ENCODE measurements at regions not wholly inside any gene's neighbourhood (a gene's known extent, or its start where the extent isn't known, plus 50 kb on each side); places are given as distances from the start of the nearest gene placed in this dataset.

DNA sequence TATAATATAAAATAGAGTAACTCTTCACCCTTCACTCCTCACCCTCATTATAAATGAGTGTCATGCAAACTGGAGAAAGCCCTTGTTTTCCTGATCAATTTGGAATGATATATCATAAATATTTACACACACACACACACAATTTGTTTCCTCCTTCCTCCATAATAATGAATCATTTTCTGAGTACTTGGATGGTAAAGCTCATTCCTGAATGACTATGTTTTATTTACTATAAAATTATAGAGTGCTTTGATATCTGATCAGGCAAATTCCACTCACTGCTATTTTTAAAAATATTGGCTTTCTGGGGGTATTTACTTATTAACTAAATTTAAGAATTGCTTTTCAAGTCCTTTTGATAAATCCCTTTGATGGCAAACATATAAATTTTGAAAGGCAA, 1125.5 kb upstream of the CNTNAP5 start:
- DNase-seq (no peak), ATAC-seq (no peak)
- POLR2A ChIA-PET, result no interaction called here
- H3K36me3 Mint-ChIP-seq (ENCODE audit: low read depth), result no peaks in the 10 kb centered on the region
- H3K9me3 Mint-ChIP-seq (ENCODE audit: insufficient read depth), result peaks cover 5% of the 10 kb centered on the region
- no peak overlapping the region for H3K27ac Mint-ChIP-seq
- H3K4me1 Mint-ChIP-seq (ENCODE audit: low read depth), result no peaks in the 10 kb centered on the region
- no peaks in the 10 kb centered on the region for H3K27me3 Mint-ChIP-seq (ENCODE audit: low read depth)
- no peak overlapping the region for H3K4me3 Mint-ChIP-seq
- CTCF ChIA-PET, result no interaction called here

DNA sequence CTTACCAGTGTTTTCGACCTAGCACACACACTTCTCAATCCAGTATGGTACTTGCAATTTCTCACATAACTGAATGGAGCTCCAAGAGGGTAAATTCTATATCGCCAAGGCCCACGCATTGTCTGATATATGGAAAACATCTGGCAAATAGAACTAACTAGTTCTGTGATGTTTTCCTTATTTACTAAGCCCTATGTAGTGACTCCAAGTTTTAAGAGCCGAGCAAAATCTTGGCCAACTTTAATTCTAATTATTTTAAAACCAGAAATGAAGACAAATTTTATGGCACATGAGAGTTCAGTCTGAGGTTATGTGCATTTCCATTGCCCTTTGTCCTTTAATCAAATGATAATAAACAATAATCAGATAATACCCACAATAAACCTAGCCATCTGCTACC, 1119.7 kb upstream of the CNTNAP5 start:
- H3K9me3 Mint-ChIP-seq (ENCODE audit: insufficient read depth), result no peaks in the 10 kb centered on the region
- H3K27ac Mint-ChIP-seq, result no peak overlapping the region
- DNase-seq, result no peak

DNA sequence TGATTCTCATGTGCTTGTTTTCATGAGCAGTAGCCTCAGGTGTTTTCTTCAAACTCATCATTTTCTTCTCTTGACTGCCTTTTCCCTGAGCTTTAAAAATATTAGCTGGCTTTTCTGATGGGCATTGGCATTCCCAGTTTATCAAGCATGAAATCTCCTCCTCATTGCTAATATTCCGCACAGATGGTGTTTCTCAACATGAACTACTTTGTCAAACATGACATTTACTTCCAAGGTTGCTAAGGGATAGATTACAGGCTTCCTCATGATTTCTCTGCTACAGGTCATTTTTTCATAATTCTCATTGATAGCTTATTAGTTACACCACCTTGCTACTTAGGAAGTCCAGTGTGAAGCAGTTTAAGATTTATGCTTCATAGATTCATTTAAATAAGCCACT, 1116.9 kb upstream of the CNTNAP5 start:
- Mint-ChIP-seq H3K9me3 (ENCODE audit: insufficient read depth) (no peaks in the 10 kb centered on the region), H3K27ac (no peak overlapping the region), H3K4me1 (ENCODE audit: low read depth) (no peaks in the 10 kb centered on the region), H3K36me3 (ENCODE audit: low read depth) (no peaks in the 10 kb centered on the region), H3K27me3 (ENCODE audit: low read depth) (no peaks in the 10 kb centered on the region), H3K4me3 (no peak overlapping the region)
- CTCF ChIA-PET, result no interaction called here
- POLR2A ChIA-PET, result no interaction called here
- DNase-seq (no peak), ATAC-seq (no peak)

More for the DNA sequence above, 1119.7 kb upstream of the CNTNAP5 start:
- no peaks in the 10 kb centered on the region for H3K27me3 Mint-ChIP-seq (ENCODE audit: low read depth)
- H3K4me3 Mint-ChIP-seq, result no peak overlapping the region
- CTCF ChIA-PET, result no interaction called here
- POLR2A ChIA-PET, result no interaction called here
- H3K36me3 Mint-ChIP-seq (ENCODE audit: low read depth), result no peaks in the 10 kb centered on the region
- no peak for ATAC-seq
- H3K4me1 Mint-ChIP-seq (ENCODE audit: low read depth), result no peaks in the 10 kb centered on the region

DNA sequence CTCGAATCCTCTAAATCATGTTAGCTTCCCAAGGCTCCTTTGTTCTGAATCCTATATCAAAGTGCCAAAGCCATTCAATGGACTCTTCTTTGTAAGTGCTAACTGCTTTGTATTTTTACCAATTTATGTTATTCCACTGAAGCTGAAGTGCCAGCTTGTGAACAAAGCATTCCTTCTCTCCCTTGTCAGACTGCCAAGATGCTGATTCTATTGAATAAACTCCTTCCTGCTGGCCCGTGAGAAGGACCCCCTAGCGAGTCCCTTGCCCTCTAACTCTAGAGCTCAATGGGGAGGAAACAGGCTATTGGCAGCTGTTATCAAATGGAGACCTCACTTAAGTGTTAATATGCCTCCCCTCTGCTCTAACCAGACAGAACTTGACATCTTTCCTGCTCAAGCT, 1097.9 kb upstream of the CNTNAP5 start:
- H3K4me1 Mint-ChIP-seq (ENCODE audit: low read depth), result no peaks in the 10 kb centered on the region
- no peaks in the 10 kb centered on the region for H3K27me3 Mint-ChIP-seq (ENCODE audit: low read depth)
- CTCF ChIA-PET, result no interaction called here
- H3K9me3 Mint-ChIP-seq (ENCODE audit: insufficient read depth), result peaks cover 5% of the 10 kb centered on the region
- H3K4me3 Mint-ChIP-seq, result no peak overlapping the region
- no peaks in the 10 kb centered on the region for H3K36me3 Mint-ChIP-seq (ENCODE audit: low read depth)
- POLR2A ChIA-PET, result no interaction called here
- ATAC-seq (no peak), DNase-seq (no peak)
- H3K27ac Mint-ChIP-seq, result no peak overlapping the region

DNA sequence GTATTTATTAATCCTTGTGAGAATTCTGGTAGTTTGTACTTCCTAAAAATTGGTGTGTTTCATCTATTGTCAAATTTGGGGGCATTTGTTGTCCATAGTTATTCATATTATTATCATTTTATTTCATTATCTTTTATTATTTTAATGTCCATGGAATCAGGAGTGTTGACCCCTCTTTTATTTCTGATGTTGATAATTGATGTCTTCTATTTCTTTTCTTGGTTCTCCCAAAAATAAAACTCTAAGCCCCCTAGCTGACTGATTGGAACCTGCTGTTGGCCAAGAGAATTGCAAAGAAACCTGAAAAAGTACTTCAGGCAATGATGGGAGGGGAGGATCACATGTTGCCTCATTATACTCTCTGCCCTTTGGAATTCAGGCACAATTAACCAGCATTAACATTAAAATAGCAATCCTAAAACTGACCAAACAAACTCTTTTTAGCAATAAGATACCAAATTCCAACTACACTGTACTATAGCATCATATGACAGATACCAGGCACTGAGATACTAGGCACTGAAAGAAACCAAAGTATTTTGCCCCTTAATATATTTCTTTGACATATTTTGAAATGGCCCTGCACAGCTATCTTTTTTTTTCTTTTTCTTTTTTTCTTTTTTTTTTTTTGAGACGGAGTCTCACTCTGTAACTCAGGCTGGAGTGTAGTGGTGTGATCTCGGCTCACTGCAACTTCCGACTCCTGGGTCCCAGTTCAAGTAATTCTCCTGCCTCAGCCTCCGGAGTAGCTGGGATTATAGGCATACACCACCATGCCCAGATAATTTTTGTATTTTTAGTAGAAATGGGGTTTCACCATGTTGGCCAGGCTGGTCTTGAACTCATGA, 1097.2 kb upstream of the CNTNAP5 start:
- Mint-ChIP-seq H3K4me1 (ENCODE audit: low read depth) (no peaks in the 10 kb centered on the region), H3K27ac (no peak overlapping the region), H3K27me3 (ENCODE audit: low read depth) (no peaks in the 10 kb centered on the region), H3K4me3 (no peak overlapping the region), H3K36me3 (ENCODE audit: low read depth) (no peaks in the 10 kb centered on the region), H3K9me3 (ENCODE audit: insufficient read depth) (peaks cover 5% of the 10 kb centered on the region)
- no peak for ATAC-seq
- ChIA-PET CTCF (no interaction called here), POLR2A (no interaction called here)
- DNase-seq, result no peak

DNA sequence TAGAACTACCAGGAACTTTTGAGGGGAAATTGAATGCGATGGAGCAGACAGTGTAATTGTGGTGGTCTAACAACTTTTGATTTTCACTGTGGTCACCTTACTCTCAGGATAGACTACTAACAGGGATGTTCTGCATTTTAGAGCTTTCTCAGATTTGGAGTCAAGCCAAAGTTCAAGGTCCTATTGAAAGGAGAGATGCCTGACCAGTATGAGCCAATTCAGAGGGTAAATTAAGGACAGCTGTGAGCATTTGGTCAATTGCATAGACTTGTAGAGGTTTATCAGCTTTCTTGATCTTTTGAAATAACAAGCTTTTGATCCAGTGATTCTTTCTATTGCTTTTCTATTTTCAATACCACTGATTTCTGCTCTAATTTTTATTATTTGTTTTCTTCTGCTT, 1095.7 kb upstream of the CNTNAP5 start:
- DNase-seq (no peak), ATAC-seq (no peak)
- POLR2A ChIA-PET, result no interaction called here
- Mint-ChIP-seq H3K27ac (no peak overlapping the region), H3K4me1 (ENCODE audit: low read depth) (no peaks in the 10 kb centered on the region), H3K36me3 (ENCODE audit: low read depth) (no peaks in the 10 kb centered on the region), H3K9me3 (ENCODE audit: insufficient read depth) (peaks cover 3% of the 10 kb centered on the region), H3K27me3 (ENCODE audit: low read depth) (no peaks in the 10 kb centered on the region), H3K4me3 (no peak overlapping the region)
- CTCF ChIA-PET, result no interaction called here

DNA sequence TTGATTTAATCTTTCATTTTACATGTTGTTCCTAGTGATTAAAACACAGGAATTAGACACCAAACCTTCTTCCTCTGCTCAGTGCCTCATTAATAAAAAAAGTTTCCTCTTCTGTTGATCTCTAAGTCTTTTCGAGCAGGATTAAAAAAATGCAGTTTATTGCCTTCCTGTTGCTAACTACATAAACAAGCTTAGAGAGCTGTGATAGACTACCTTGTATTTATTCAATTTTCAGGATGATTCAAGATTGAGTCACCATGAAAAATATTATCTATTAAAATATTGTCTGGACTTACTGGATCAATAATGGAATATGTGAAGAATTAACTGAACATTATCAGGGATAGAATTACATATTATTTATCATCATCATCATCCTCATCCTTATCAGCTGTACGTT, 1089.6 kb upstream of the CNTNAP5 start:
- no peak for DNase-seq
- no peaks in the 10 kb centered on the region for H3K36me3 Mint-ChIP-seq (ENCODE audit: low read depth)
- H3K4me1 Mint-ChIP-seq (ENCODE audit: low read depth), result no peaks in the 10 kb centered on the region
- peaks cover 17% of the 10 kb centered on the region for H3K9me3 Mint-ChIP-seq (ENCODE audit: insufficient read depth)
- H3K4me3 Mint-ChIP-seq, result no peak overlapping the region
- H3K27ac Mint-ChIP-seq, result no peak overlapping the region
- POLR2A ChIA-PET, result no interaction called here
- H3K27me3 Mint-ChIP-seq (ENCODE audit: low read depth), result no peaks in the 10 kb centered on the region
- no peak for ATAC-seq
- CTCF ChIA-PET, result no interaction called here

DNA sequence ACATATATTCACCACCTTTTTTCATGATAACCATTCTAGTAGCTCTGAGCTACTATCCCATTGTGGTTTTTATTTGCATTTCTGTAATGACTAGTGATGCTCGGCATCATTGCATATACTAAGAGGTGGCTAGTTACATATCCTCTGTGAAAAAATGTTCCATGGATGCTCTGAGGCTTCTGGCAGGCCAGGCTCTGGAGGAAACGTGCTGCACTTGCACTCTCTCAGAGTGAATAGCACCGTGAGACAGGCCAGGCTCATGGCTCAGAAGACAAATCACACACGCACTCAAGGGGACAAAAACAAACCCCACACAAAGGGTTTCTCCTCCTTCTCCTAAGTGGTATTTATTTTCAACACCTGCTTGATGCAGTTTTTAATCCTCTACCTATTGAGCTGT, 1085.3 kb upstream of the CNTNAP5 start:
- DNase-seq (no peak), ATAC-seq (no peak)
- CTCF ChIA-PET, result no interaction called here
- peaks cover 21% of the 10 kb centered on the region for H3K9me3 Mint-ChIP-seq (ENCODE audit: insufficient read depth)
- H3K27ac Mint-ChIP-seq, result no peak overlapping the region
- H3K36me3 Mint-ChIP-seq (ENCODE audit: low read depth), result no peaks in the 10 kb centered on the region
- no peaks in the 10 kb centered on the region for H3K27me3 Mint-ChIP-seq (ENCODE audit: low read depth)
- H3K4me1 Mint-ChIP-seq (ENCODE audit: low read depth), result no peaks in the 10 kb centered on the region
- H3K4me3 Mint-ChIP-seq, result no peak overlapping the region
- POLR2A ChIA-PET, result no interaction called here

DNA sequence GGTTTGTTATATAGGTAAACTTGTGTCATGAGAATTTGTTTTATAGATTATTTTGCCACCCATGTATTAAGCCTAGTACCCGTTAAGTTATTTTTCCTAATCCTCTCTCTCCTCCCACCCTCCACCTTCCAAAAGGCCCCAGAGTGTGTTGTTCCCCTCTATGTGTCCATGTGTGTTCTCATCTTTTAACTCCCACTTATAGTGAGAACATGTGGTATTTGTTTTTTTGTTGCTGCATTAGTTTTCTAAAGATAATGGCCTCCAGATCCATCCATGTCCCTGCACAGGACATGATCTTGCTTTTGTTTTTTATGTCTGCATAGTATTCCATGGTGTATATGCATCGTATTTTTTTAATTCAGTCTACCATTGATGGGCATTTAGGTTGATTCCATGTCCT, 1075.6 kb upstream of the CNTNAP5 start:
- CTCF ChIA-PET, result no interaction called here
- ATAC-seq, result no peak
- no peaks in the 10 kb centered on the region for H3K4me1 Mint-ChIP-seq (ENCODE audit: low read depth)
- H3K27me3 Mint-ChIP-seq (ENCODE audit: low read depth), result no peaks in the 10 kb centered on the region
- H3K36me3 Mint-ChIP-seq (ENCODE audit: low read depth), result no peaks in the 10 kb centered on the region
- no peak for DNase-seq
- peaks cover 20% of the 10 kb centered on the region for H3K9me3 Mint-ChIP-seq (ENCODE audit: insufficient read depth)
- POLR2A ChIA-PET, result no interaction called here
- no peak overlapping the region for H3K4me3 Mint-ChIP-seq
- H3K27ac Mint-ChIP-seq, result no peak overlapping the region

DNA sequence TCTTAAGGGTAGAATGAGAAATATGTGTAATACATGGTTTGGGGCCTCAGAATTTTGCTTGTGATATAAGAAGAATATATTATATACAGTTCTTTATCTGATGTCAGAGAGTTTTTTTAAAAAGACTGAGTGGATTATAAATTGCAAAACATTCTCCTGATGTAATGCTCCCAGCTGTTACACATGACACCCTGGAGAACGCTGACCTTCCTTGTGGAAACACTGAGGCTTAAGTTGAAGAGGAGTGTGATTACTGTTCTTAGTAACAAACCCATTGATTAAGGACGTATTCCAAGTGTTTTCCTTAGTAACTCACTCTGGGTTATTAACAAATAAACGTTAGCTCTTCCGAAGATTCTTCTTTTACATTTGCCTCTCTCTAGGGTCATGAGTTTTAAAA, 1069.3 kb upstream of the CNTNAP5 start:
- ChIA-PET POLR2A (no interaction called here), CTCF (no interaction called here)
- no peak for DNase-seq
- Mint-ChIP-seq H3K36me3 (ENCODE audit: low read depth) (no peaks in the 10 kb centered on the region), H3K27me3 (ENCODE audit: low read depth) (no peaks in the 10 kb centered on the region), H3K27ac (no peak overlapping the region), H3K4me3 (no peak overlapping the region), H3K9me3 (ENCODE audit: insufficient read depth) (peaks cover 24% of the 10 kb centered on the region), H3K4me1 (ENCODE audit: low read depth) (no peaks in the 10 kb centered on the region)
- no peak for ATAC-seq

DNA sequence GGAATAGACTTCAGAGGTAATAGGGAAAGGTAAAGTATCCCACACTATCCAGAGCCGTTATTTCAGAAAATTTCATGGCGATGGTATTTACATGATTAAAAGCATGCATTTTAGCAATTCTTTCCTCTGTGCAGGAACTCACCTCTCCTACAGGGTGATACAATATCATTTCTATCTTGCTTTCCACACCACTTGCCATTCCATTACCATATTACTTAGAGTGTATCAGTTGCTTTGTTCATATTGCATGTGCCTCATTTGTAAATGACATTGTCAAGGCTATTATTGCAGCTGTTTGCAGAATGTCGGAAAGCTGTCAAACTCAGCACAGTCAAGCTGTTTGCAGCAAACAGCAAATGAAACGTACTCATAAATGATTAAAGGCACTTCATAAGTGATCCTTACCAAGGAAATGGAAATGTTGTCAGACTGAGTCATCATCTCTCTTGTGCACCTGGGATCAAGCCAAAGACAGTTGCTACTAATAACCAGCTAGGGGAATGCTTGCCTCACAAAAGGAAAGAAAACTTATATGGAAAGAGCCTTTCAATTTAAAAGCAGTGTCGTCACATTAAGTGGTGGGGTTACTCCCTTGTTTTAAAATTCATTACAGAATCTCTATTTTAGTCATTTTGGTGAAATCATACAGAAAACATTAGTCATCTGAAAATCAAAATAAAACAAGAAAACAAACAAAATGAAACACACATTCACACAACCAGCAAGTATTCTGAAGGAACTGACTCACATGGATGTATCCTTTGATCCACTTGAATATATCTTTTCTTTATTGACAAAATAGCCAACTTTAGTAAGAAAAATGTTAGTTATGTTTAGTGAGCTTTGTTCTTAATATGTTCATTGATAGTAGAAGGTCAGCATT, 1064.1 kb upstream of the CNTNAP5 start:
- DNase-seq, result no peak
- CTCF ChIA-PET, result no interaction called here
- Mint-ChIP-seq H3K9me3 (ENCODE audit: insufficient read depth) (peaks cover 24% of the 10 kb centered on the region), H3K27me3 (ENCODE audit: low read depth) (no peaks in the 10 kb centered on the region), H3K4me1 (ENCODE audit: low read depth) (no peaks in the 10 kb centered on the region), H3K4me3 (no peak overlapping the region), H3K36me3 (ENCODE audit: low read depth) (no peaks in the 10 kb centered on the region), H3K27ac (no peak overlapping the region)
- no peak for ATAC-seq
- POLR2A ChIA-PET, result no interaction called here

DNA sequence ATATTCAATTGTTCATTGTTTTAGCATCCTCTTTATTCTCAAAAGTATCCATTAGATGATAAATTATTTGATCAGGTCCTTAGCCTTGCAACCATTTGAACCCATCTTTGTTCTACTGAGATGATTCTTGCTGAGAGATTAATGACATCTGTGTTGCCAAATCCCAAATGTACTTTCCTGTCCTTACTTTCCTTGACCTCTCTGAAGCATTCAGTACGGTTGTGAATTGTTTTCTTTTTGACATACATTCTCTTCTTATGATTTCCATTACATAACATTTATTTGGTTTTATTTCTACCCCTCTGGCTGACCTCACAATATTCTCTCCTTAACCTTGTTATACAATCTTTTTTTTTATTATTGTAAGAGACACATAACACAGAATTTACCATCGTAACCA, 1058.6 kb upstream of the CNTNAP5 start:
- Mint-ChIP-seq H3K4me3 (no peak overlapping the region), H3K9me3 (ENCODE audit: insufficient read depth) (peaks cover 14% of the 10 kb centered on the region), H3K4me1 (ENCODE audit: low read depth) (no peaks in the 10 kb centered on the region), H3K36me3 (ENCODE audit: low read depth) (no peaks in the 10 kb centered on the region), H3K27me3 (ENCODE audit: low read depth) (no peaks in the 10 kb centered on the region), H3K27ac (no peak overlapping the region)
- ATAC-seq (no peak), DNase-seq (no peak)
- POLR2A ChIA-PET, result no interaction called here
- CTCF ChIA-PET, result no interaction called here

Measured in activated CD8-positive, alpha-beta T cell treated with anti-CD3 and anti-CD28 coated beads, Interleukin-2, amount 10 ng/mL, durations not matched to agents 7 days and 5 days (primary cell).